T47D (cell line): ENCODE measurements at regions not wholly inside any gene's neighbourhood (a gene's known extent, or its start where the extent isn't known, plus 50 kb on each side); places are given as distances from the start of the nearest gene placed in this dataset.

Experiments used
- DNase-seq, 2 experiments: peaks; one replicate each; pipeline versions ENCODE4 v3.0.0 to v3.0.0-alpha.2; 2011 to 2012; ENCODE audit warnings: low read depth in 1 of 2, low spot score in 1 of 2
- JUND ChIP-seq: IDR thresholded peaks from 2 replicates; pipeline ENCODE4 v1.6.1; 2012; ENCODE audit warnings: low read depth
- in situ Hi-C: cut with HindIII; loops from 2 replicates; pipeline ENCODE4 v1.10.0; 2016; ENCODE audit warnings: low sequenced_read_pairs, low pct_unique_long_range_greater_than_20kb

GRCh38 chr1:80731241-80731894 lies 1069.4 kb upstream of the ADGRL2 start:
- no peak for TF ChIP-seq JUND
- in situ Hi-C loops, result no loop called here
- peak; percentile 6 to 88 for DNase-seq

GRCh38 chr1:80722611-80723010 lies 1078.1 kb upstream of the ADGRL2 start:
- TF ChIP-seq JUND, result no peak
- in situ Hi-C loops, result no loop called here
- no peak for DNase-seq

- TF ChIP-seq JUND, result no peak
- DNase-seq, result no peak
- in situ Hi-C loops, result no loop called here
Measured at GRCh38 chr1:80706526-80706925, 1094.2 kb upstream of the ADGRL2 start.

GRCh38 chr1:80678438-80678837 lies 1122.3 kb upstream of the ADGRL2 start:
- in situ Hi-C loops, result no loop called here
- DNase-seq, result no peak
- no peak for TF ChIP-seq JUND

GRCh38 chr1:80675454-80675853 lies 1125.3 kb upstream of the ADGRL2 start:
- DNase-seq, result no peak
- in situ Hi-C loops, result no loop called here
- TF ChIP-seq JUND, result no peak

GRCh38 chr1:80673935-80674597 lies 1126.7 kb upstream of the ADGRL2 start:
- DNase-seq, result peak in 1 of 2 experiments; percentile 4
- in situ Hi-C loops, result no loop called here

GRCh38 chr1:80668372-80668771 lies 1132.4 kb upstream of the ADGRL2 start:
- in situ Hi-C loops, result no loop called here
- no peak for DNase-seq
- no peak for TF ChIP-seq JUND

More at GRCh38 chr1:80673935-80674597, 1126.7 kb upstream of the ADGRL2 start:
- TF ChIP-seq JUND, result no peak

- in situ Hi-C loops, result no loop called here
- DNase-seq, result no peak
- TF ChIP-seq JUND, result no peak
Measured at GRCh38 chr1:80666073-80666472, 1134.7 kb upstream of the ADGRL2 start.

- DNase-seq, result no peak
- TF ChIP-seq JUND, result no peak
- in situ Hi-C loops, result no loop called here
Measured at GRCh38 chr1:80659161-80659560, 1141.6 kb upstream of the ADGRL2 start.

GRCh38 chr1:80657707-80658106 lies 1143.0 kb upstream of the ADGRL2 start:
- in situ Hi-C loops, result no loop called here
- TF ChIP-seq JUND, result no peak
- DNase-seq, result no peak

- DNase-seq, result no peak
- in situ Hi-C loops, result no loop called here
- TF ChIP-seq JUND, result no peak
Measured at GRCh38 chr1:80657044-80657643, 1143.6 kb upstream of the ADGRL2 start.

- no peak for DNase-seq
- in situ Hi-C loops, result no loop called here
Measured at GRCh38 chr1:80656641-80657040, 1144.1 kb upstream of the ADGRL2 start.

GRCh38 chr1:80656014-80656636 lies 1144.6 kb upstream of the ADGRL2 start:
- no peak for TF ChIP-seq JUND
- in situ Hi-C loops, result no loop called here
- DNase-seq, result peak; percentile 19 to 76

More at GRCh38 chr1:80656641-80657040, 1144.1 kb upstream of the ADGRL2 start:
- TF ChIP-seq JUND, result no peak
